Lower lobe of right lung (tissue), 2 donors: ENCODE measurements at regions not wholly inside any gene's neighbourhood (a gene's known extent, or its start where the extent isn't known, plus 50 kb on each side); places are given as distances from the start of the nearest gene placed in this dataset.

Experiments used
- ATAC-seq, 2 donors: fragments of 200-7000 bp; cut with Tn5 transposase; one replicate each; pipeline ENCODE4 v1.9.1; 2020 to 2022; ENCODE audit warnings: mild to moderate bottlenecking in 2 of 2, moderate library complexity in 2 of 2
- DNase-seq: peaks from one replicate; pipeline ENCODE4 v3.0.0-alpha.2; 2020
- H3K27ac ChIP-seq: fragments of 200-600 bp; one replicate; pipeline ENCODE4 v1.8.0; 2022
- H3K27me3 ChIP-seq: fragments of 200-600 bp; one replicate; pipeline ENCODE4 v1.8.0; 2022; ENCODE audit warnings: low read depth
- H3K36me3 ChIP-seq: fragments of 200-600 bp; one replicate; pipeline ENCODE4 v1.8.0; 2022; ENCODE audit warnings: mild to moderate bottlenecking
- H3K4me1 ChIP-seq: fragments of 200-600 bp; one replicate; pipeline ENCODE4 v1.8.0; 2022
- H3K4me3 ChIP-seq: fragments of 200-600 bp; one replicate; pipeline ENCODE4 v1.8.0; 2022; ENCODE audit warnings: mild to moderate bottlenecking
- H3K9me3 ChIP-seq: fragments of 200-600 bp; one replicate; pipeline ENCODE4 v1.8.0; 2022
- CTCF ChIP-seq: fragments of 200-600 bp; IDR thresholded peaks from one replicate; pipeline ENCODE4 v1.8.0; 2022; ENCODE audit warnings: antibody characterized with exemption, mild to moderate bottlenecking
- intact Hi-C: fragments of 100-400 bp; cut with DNase I; formaldehyde crosslinking; loops from one replicate; pipeline ENCODE4 v1.11.0; 2022
- donor health status: DM: no; HTN: yes; CAD: no; lungs with severe emphysema.

- Histone ChIP-seq H3K9me3 (no peaks in the 10 kb centered on the region), H3K36me3 (no peaks in the 10 kb centered on the region), H3K27ac (no peak overlapping the region), H3K4me3 (no peak overlapping the region), H3K27me3 (no peaks in the 10 kb centered on the region), H3K4me1 (peaks cover 17% of the 10 kb centered on the region)
- intact Hi-C loops, result no loop called here
- ATAC-seq (no peak), DNase-seq (no peak)
- TF ChIP-seq CTCF, result no peak
Observed at GRCh38 chr2:88838165-88838635, 146.7 kb downstream of the RPIA start.

GRCh38 chr2:88841224-88841929 lies 149.9 kb downstream of the RPIA start:
- Histone ChIP-seq H3K4me1 (peaks cover 18% of the 10 kb centered on the region), H3K9me3 (no peaks in the 10 kb centered on the region), H3K27me3 (no peaks in the 10 kb centered on the region), H3K36me3 (no peaks in the 10 kb centered on the region), H3K27ac (no peak overlapping the region), H3K4me3 (no peak overlapping the region)
- ATAC-seq (peak; percentile 83 to 88), DNase-seq (peak; percentile 55)
- no peak for TF ChIP-seq CTCF
- intact Hi-C loops, result no loop called here

GRCh38 chr2:88842656-88843460 lies 151.4 kb downstream of the RPIA start:
- Histone ChIP-seq H3K27me3 (no peaks in the 10 kb centered on the region), H3K27ac (no peak overlapping the region), H3K36me3 (no peaks in the 10 kb centered on the region), H3K4me1 (peaks cover 18% of the 10 kb centered on the region), H3K9me3 (no peaks in the 10 kb centered on the region), H3K4me3 (no peak overlapping the region)
- no peak for TF ChIP-seq CTCF
- ATAC-seq, result peak in 1 of 2 donors; percentile 42
- no peak for DNase-seq
- intact Hi-C loops, result no loop called here

GRCh38 chr2:88843651-88844050 lies 152.2 kb downstream of the RPIA start:
- TF ChIP-seq CTCF, result no peak
- H3K36me3 ChIP-seq, result no peaks in the 10 kb centered on the region
- H3K4me1 ChIP-seq, result peaks cover 18% of the 10 kb centered on the region
- H3K4me3 ChIP-seq, result no peak overlapping the region
- H3K27ac ChIP-seq, result no peak overlapping the region
- DNase-seq (no peak), ATAC-seq (no peak)
- intact Hi-C loops, result no loop called here
- no peaks in the 10 kb centered on the region for H3K27me3 ChIP-seq
- H3K9me3 ChIP-seq, result no peaks in the 10 kb centered on the region

- Histone ChIP-seq H3K9me3 (no peaks in the 10 kb centered on the region), H3K4me3 (no peak overlapping the region), H3K27me3 (no peaks in the 10 kb centered on the region), H3K27ac (no peak overlapping the region), H3K36me3 (no peaks in the 10 kb centered on the region), H3K4me1 (peaks cover 14% of the 10 kb centered on the region)
- peak; percentile 84 to 85 for ATAC-seq
- no peak for DNase-seq
- intact Hi-C loops, result no loop called here
- TF ChIP-seq CTCF, result no peak
Observed at GRCh38 chr2:88844960-88845359, 153.5 kb downstream of the RPIA start.
